Tibial nerve (tissue), 4 donors: ENCODE measurements at regions not wholly inside any gene's neighbourhood (a gene's known extent, or its start where the extent isn't known, plus 50 kb on each side); places are given as distances from the start of the nearest gene placed in this dataset.

ENCODE experiments used
- CTCF ChIP-seq, 5 experiments: fragments of 200-600 bp in 3 of 5; fragments of 450-650 bp in 2 of 5; sonication (generic) in 3 of 5; IDR thresholded peaks; one replicate each; pipeline ENCODE4 v1.5.1; 2016 to 2019; ENCODE audit warnings: antibody characterized with exemption in 5 of 5, mild to moderate bottlenecking in 3 of 5, moderate library complexity in 2 of 5
- EP300 ChIP-seq, 2 donors: sonication (generic); formaldehyde crosslinking; IDR thresholded peaks; one replicate each; pipeline ENCODE4 v1.6.1; 2017; ENCODE audit warnings: antibody characterized with exemption in 2 of 2, mild to moderate bottlenecking in 1 of 2
- POLR2A ChIP-seq, 2 donors: fragments of 450-650 bp; IDR thresholded peaks; one replicate each; pipeline ENCODE4 v1.6.1; 2017; ENCODE audit warnings: antibody characterized with exemption in 2 of 2, mild to moderate bottlenecking in 2 of 2, moderate library complexity in 2 of 2

GRCh38 chr18:24933345-24933744 lies 418.6 kb downstream of the ZNF521 start:
- no peak for TF ChIP-seq POLR2A (IDR thresholded peaks at IDR 0.05)
- TF ChIP-seq CTCF (IDR thresholded peaks at IDR 0.05): no peak
- TF ChIP-seq EP300 (IDR thresholded peaks at IDR 0.05): no peak
